Caco-2 (cell line): ENCODE measurements at regions not wholly inside any gene's neighbourhood (a gene's known extent, or its start where the extent isn't known, plus 50 kb on each side); places are given as distances from the start of the nearest gene placed in this dataset.

Experiments used
- BruUV-seq: library from RNA; stranded (reverse); fragments of 400-500 nt; replicated peaks from 2 replicates; lab custom pipeline; 2021; lab: Mats Ljungman, UMichigan
- CTCF ChIA-PET: fragments of 300-600 bp; sonication (Branson Sonifier 250); formaldehyde crosslinking; loops from one replicate; lab custom pipeline; 2022; ENCODE audit warnings: antibody characterized with exemption; lab: Charles Lee
- POLR2A ChIA-PET: fragments of 300-600 bp; sonication (Branson Sonifier 250); formaldehyde crosslinking; loops from one replicate; lab custom pipeline; 2022; ENCODE audit warnings: antibody characterized with exemption; lab: Charles Lee
- DNase-seq, 2 experiments: peaks; one replicate each; pipeline versions ENCODE4 v3.0.0 to v3.0.0-alpha.2; 2020 to 2022
- H3K27me3 ChIP-seq: replicated peaks from 2 replicates; pipeline ENCODE4 v1.6.0; 2011; ENCODE audit warnings: low read length; ENCODE audit not compliant: control insufficient read depth, insufficient read depth
- H3K36me3 ChIP-seq: 2 replicates; pipeline ENCODE4 v1.5.1; 2011; ENCODE audit warnings: low read length; ENCODE audit not compliant: control insufficient read depth, insufficient read depth
- H3K4me1 ChIP-seq: fragments of 250-450 bp; sonication (Bioruptor Pico); 2 replicates; pipeline ENCODE4 v1.5.1; 2020; ENCODE audit warnings: mild to moderate bottlenecking
- H3K4me3 ChIP-seq: 2 replicates; pipeline ENCODE4 v1.5.1; 2011; ENCODE audit warnings: low read depth, mild to moderate bottlenecking, control low read depth, low read length
- H3K9me3 ChIP-seq: fragments of 250-450 bp; sonication (Bioruptor Pico); 2 replicates; pipeline ENCODE4 v1.5.1; 2020; ENCODE audit warnings: mild to moderate bottlenecking, moderate library complexity
- H3K27ac Mint-ChIP-seq: one replicate; pipeline ENCODE4 v1.8.0; 2022; ENCODE audit warnings: mixed read lengths; ENCODE audit not compliant: unreplicated experiment
- H3K27me3 Mint-ChIP-seq: one replicate; pipeline ENCODE4 v1.8.0; 2022; ENCODE audit warnings: mixed read lengths; ENCODE audit not compliant: insufficient read depth, unreplicated experiment
- H3K36me3 Mint-ChIP-seq: one replicate; pipeline ENCODE4 v1.8.0; 2022; ENCODE audit warnings: mild to moderate bottlenecking, mixed read lengths; ENCODE audit not compliant: insufficient read depth, unreplicated experiment
- H3K4me1 Mint-ChIP-seq: one replicate; pipeline ENCODE4 v1.8.0; 2022; ENCODE audit warnings: low read depth, mixed read lengths; ENCODE audit not compliant: unreplicated experiment
- H3K4me3 Mint-ChIP-seq: one replicate; pipeline ENCODE4 v1.8.0; 2022; ENCODE audit warnings: mild to moderate bottlenecking, moderate library complexity, mixed read lengths; ENCODE audit not compliant: unreplicated experiment
- H3K9me3 Mint-ChIP-seq: one replicate; pipeline ENCODE4 v1.8.0; 2022; ENCODE audit warnings: mixed read lengths; ENCODE audit not compliant: unreplicated experiment
- intact Hi-C: fragments of 100-400 bp; cut with micrococcal nuclease; formaldehyde crosslinking; loops from one replicate; pipeline ENCODE4 v1.10.0; 2022; ENCODE audit not compliant: unreplicated experiment
- TF ChIP-seq, protein P1 (sequence below), 2 experiments: fragments of 200-600 bp in 1 of 2; IDR thresholded peaks; 1 replicate in 1 of 2; 2 replicates in 1 of 2; pipeline versions ENCODE4 v1.5.1 to v1.8.0; 2011 to 2022; ENCODE audit warnings: antibody characterized with exemption in 1 of 2, control low read depth in 1 of 2, inconsistent platforms in 1 of 2, low read depth in 1 of 2, low read length in 1 of 2, mild to moderate bottlenecking in 1 of 2, moderate library complexity in 1 of 2; ENCODE audit not compliant: insufficient read depth in 1 of 2, severe bottlenecking in 1 of 2, unreplicated experiment in 1 of 2

DNA sequence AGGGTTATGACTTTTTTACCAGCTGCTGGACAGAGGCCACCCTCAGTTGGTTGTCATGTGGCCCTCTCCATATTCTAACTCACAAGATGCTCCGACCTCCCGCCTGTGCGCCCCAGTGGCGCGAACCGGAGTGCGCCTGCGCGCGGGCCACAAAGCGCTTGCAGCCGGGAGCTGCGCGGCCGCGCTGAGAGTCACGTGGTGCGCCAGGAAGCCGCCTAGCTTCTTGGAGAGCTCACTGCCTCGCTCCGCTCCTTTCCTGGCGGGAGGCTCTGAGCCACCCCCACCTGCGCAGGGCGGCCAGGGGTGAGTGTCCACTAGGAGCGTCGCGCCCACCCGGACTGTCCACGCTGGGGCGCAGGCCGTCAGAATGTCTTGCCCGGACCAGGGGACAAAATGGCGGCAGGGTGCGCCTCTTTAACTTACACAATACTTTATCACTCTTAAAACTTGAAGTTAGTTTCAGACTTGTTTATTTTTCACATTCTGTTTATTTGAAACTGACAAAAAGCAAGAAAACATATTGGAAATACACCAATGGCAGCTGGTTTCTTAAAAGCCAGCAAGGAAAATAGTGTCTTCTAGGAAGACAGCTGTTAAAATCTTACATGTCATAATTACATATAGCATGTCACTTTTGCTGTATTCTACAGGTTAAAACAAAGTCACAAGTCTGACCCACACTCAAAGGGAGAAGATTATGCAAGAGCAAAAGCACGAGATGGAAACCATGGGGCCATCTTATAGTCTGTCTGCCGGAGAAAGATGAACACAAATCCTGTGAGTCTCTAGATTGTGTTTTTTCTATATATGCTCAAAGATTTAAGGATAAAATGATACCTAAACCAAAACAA is 357.9 kb downstream of the CNTNAP4 start:
- H3K36me3 ChIP-seq = no peaks in the 10 kb centered on the region
- no peak overlapping the region for H3K4me3 Mint-ChIP-seq
- DNase-seq = no peak
- H3K9me3 Mint-ChIP-seq = peaks cover 35% of the 10 kb centered on the region
- H3K27me3 Mint-ChIP-seq = no peaks in the 10 kb centered on the region
- no peaks in the 10 kb centered on the region for H3K27me3 ChIP-seq
- intact Hi-C loops = no loop called here
- no peak overlapping the region for H3K4me3 ChIP-seq
- ChIA-PET POLR2A (no interaction called here), CTCF (no interaction called here)
- no peaks in the 10 kb centered on the region for H3K36me3 Mint-ChIP-seq
- peaks cover 7% of the 10 kb centered on the region for H3K4me1 Mint-ChIP-seq
- H3K4me1 ChIP-seq = no peaks in the 10 kb centered on the region
- no TSS peak for BruUV-seq
- no peak overlapping the region for H3K27ac Mint-ChIP-seq
- TF ChIP-seq, protein P1, sequence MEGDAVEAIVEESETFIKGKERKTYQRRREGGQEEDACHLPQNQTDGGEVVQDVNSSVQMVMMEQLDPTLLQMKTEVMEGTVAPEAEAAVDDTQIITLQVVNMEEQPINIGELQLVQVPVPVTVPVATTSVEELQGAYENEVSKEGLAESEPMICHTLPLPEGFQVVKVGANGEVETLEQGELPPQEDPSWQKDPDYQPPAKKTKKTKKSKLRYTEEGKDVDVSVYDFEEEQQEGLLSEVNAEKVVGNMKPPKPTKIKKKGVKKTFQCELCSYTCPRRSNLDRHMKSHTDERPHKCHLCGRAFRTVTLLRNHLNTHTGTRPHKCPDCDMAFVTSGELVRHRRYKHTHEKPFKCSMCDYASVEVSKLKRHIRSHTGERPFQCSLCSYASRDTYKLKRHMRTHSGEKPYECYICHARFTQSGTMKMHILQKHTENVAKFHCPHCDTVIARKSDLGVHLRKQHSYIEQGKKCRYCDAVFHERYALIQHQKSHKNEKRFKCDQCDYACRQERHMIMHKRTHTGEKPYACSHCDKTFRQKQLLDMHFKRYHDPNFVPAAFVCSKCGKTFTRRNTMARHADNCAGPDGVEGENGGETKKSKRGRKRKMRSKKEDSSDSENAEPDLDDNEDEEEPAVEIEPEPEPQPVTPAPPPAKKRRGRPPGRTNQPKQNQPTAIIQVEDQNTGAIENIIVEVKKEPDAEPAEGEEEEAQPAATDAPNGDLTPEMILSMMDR (IDR thresholded peaks at IDR 0.05; ENCODE audit: insufficient read depth in 1 of 2, low read depth in 1 of 2, low read length in 1 of 2, severe bottlenecking in 1 of 2, unreplicated experiment in 1 of 2) = no peak
- H3K9me3 ChIP-seq = peaks cover 10% of the 10 kb centered on the region; the same call in 1 of the 2 replicates

DNA sequence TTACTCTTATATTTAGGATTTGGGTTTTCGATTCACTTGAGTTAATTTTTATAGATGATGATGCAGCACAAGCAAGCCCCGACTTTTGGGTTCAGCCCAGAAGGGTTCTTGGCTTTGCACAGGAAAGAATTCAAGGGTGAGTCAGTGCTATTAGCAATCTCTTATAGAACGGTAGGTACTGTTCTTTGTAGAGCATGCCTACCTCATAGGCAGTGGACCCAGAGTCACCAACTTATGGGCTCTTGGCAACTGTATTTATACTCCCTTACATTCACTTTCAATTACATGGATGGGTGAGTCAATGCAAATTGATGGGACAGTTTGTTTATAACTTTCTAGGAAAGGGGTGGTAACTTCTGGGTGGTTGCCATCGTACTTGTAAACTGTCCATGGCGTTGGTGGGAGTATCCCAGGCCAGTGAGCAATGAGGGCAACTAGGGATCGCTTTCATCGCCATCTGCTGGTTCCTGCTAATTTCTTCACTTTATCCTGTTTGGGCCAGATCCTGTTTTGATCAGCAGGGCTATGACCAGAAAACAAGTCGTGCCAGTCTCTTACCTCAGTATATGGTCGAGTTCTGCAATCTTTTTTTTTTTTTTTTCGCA is 362.6 kb downstream of the CNTNAP4 start:
- no peak overlapping the region for H3K4me3 ChIP-seq
- no peaks in the 10 kb centered on the region for H3K36me3 Mint-ChIP-seq
- H3K9me3 Mint-ChIP-seq = no peaks in the 10 kb centered on the region
- H3K4me1 Mint-ChIP-seq = no peaks in the 10 kb centered on the region
- H3K9me3 ChIP-seq = no peaks in the 10 kb centered on the region; the same call in 1 of the 2 replicates
- intact Hi-C loops = loop anchor here (1.0 to 2.0 kb wide), 3 partner anchors 360 to 850 kb away; no protein-coding TSS in a partner anchor
- no peaks in the 10 kb centered on the region for H3K27me3 Mint-ChIP-seq
- ChIA-PET CTCF (interaction anchor here (0.6 to 1.0 kb wide), 2 partner anchors 107 to 361 kb away, joined by 3 to 4 read pairs; no protein-coding TSS in a partner anchor), POLR2A (no interaction called here)
- TF ChIP-seq, protein P1 (IDR thresholded peaks at IDR 0.05; ENCODE audit: insufficient read depth in 1 of 2, low read depth in 1 of 2, low read length in 1 of 2, severe bottlenecking in 1 of 2, unreplicated experiment in 1 of 2) = peak; percentile 48 to 69
- H3K27me3 ChIP-seq = no peaks in the 10 kb centered on the region
- H3K4me1 ChIP-seq = no peaks in the 10 kb centered on the region
- H3K27ac Mint-ChIP-seq = no peak overlapping the region
- no TSS peak for BruUV-seq
- peak; percentile 64 to 70 for DNase-seq
- no peak overlapping the region for H3K4me3 Mint-ChIP-seq
- no peaks in the 10 kb centered on the region for H3K36me3 ChIP-seq

DNA sequence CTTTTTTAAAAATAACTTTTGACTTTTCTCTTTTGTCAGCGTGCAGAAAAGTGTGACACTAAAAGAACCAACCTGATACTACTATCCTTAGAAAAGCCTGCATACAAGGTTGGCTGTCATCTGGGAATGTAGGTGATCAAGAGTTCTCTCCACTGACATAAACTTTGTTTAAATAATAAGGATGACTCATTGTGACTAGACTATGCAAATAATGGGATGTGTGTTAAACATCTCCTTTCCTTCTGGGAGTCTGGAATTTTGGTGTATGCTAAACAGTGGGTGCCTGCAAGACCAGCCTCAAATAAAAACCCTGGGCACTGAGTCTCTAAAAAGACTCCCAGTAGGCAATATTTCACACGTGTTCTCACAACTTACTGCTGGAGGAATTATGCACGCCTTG is 373.4 kb downstream of the CNTNAP4 start:
- DNase-seq = no peak
- H3K4me1 Mint-ChIP-seq = peaks cover 16% of the 10 kb centered on the region
- no peaks in the 10 kb centered on the region for H3K9me3 ChIP-seq
- no TSS peak for BruUV-seq
- no peaks in the 10 kb centered on the region for H3K9me3 Mint-ChIP-seq
- H3K27me3 ChIP-seq = no peaks in the 10 kb centered on the region
- intact Hi-C loops = loop anchor here (5.0 to 10.0 kb wide), 2 partner anchors 108 to 176 kb away; no protein-coding TSS in a partner anchor
- no peaks in the 10 kb centered on the region for H3K36me3 Mint-ChIP-seq
- H3K27me3 Mint-ChIP-seq = peaks cover 2% of the 10 kb centered on the region
- ChIA-PET CTCF (no interaction called here), POLR2A (no interaction called here)
- no peak overlapping the region for H3K4me3 Mint-ChIP-seq
- no peak overlapping the region for H3K27ac Mint-ChIP-seq
- no peaks in the 10 kb centered on the region for H3K36me3 ChIP-seq
- no peaks in the 10 kb centered on the region; the same call in 1 of the 2 replicates for H3K4me1 ChIP-seq
- H3K4me3 ChIP-seq = no peak overlapping the region
- TF ChIP-seq, protein P1 (IDR thresholded peaks at IDR 0.05; ENCODE audit: insufficient read depth in 1 of 2, low read depth in 1 of 2, low read length in 1 of 2, severe bottlenecking in 1 of 2, unreplicated experiment in 1 of 2) = no peak
